Astrocyte of the cerebellum (primary cell): ENCODE measurements at regions not wholly inside any gene's neighbourhood (a gene's known extent, or its start where the extent isn't known, plus 50 kb on each side); places are given as distances from the start of the nearest gene placed in this dataset.

ENCODE experiments used
- DNase-seq: peaks from one replicate; pipeline ENCODE4 v3.0.0-alpha.2; 2011; ENCODE audit warnings: low read depth
- H3K4me3 ChIP-seq: 2 replicates; pipeline ENCODE4 v1.5.1; 2011; ENCODE audit warnings: mild to moderate bottlenecking, low read depth, low read length, moderate library complexity
- in situ Hi-C: cut with HindIII; loops from 2 replicates; pipeline ENCODE4 v1.10.0; 2017; ENCODE audit warnings: low sequenced_read_pairs
- TF ChIP-seq, protein P1 (sequence below): IDR thresholded peaks from 2 replicates; pipeline ENCODE4 v1.5.1; 2012; ENCODE audit warnings: low read length, low read depth, moderate library complexity, mild to moderate bottlenecking; ENCODE audit errors: missing control alignments

GRCh38 chr10:128314686-128315085, 188.5 kb upstream of the MKI67 start:
- no peak overlapping the region for H3K4me3 ChIP-seq
- no peak for DNase-seq
- in situ Hi-C loops, result no loop called here
- TF ChIP-seq, protein P1, sequence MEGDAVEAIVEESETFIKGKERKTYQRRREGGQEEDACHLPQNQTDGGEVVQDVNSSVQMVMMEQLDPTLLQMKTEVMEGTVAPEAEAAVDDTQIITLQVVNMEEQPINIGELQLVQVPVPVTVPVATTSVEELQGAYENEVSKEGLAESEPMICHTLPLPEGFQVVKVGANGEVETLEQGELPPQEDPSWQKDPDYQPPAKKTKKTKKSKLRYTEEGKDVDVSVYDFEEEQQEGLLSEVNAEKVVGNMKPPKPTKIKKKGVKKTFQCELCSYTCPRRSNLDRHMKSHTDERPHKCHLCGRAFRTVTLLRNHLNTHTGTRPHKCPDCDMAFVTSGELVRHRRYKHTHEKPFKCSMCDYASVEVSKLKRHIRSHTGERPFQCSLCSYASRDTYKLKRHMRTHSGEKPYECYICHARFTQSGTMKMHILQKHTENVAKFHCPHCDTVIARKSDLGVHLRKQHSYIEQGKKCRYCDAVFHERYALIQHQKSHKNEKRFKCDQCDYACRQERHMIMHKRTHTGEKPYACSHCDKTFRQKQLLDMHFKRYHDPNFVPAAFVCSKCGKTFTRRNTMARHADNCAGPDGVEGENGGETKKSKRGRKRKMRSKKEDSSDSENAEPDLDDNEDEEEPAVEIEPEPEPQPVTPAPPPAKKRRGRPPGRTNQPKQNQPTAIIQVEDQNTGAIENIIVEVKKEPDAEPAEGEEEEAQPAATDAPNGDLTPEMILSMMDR, result no peak

DNA sequence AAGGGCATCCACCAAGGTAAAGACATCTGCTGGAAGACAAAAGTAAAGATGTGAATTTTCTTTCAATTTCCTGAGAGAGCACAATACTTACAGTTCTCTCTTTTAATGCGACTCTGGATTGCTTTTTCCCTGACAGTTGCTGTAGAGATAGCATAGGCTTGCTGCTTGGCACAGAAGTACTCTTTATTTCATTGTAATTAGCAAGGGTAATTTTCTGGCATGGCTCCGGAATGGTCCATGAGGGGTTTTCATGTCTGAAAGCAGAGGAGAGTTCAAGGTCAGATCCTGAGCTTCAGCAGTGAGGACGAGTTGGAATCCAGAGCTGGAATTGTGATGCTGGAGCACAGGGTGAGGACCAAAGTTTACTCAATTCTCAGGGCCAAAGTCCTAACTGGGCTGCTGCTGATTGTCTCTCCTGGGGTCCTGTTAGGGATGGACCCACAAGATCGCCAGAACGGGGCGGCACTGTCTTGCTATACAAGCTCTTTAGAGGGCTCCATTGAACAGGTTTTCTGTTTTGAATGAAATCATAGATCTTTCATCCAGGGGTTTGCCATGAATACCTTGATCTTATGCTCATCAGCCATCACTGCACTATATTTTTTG, 190.0 kb upstream of the MKI67 start:
- in situ Hi-C loops, result no loop called here

DNA sequence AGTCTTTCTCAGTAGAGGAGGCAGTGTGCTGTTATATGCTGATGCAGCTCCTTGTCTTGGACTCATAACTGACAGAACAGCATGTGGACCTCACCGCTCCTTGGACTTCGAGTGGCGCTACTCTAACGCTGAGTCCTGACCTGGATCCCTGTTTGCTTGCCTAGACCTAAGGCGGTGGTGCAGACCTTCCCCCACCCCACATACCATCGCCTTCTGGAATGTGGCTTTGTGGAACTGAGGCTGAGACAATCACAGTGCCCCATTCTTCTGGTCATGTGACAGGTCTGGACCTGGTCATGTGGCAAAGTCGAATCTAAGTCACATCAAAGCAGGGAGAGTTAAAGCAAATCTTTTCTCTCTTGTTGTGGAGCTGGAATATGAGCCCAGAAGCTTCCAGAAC, 190.7 kb upstream of the MKI67 start:
- in situ Hi-C loops, result no loop called here
- DNase-seq, result no peak
- no peak overlapping the region for H3K4me3 ChIP-seq
- TF ChIP-seq, protein P1, result no peak

More for the DNA sequence above, 190.0 kb upstream of the MKI67 start:
- no peak for DNase-seq
- H3K4me3 ChIP-seq, result no peak overlapping the region
- TF ChIP-seq, protein P1, result no peak

DNA sequence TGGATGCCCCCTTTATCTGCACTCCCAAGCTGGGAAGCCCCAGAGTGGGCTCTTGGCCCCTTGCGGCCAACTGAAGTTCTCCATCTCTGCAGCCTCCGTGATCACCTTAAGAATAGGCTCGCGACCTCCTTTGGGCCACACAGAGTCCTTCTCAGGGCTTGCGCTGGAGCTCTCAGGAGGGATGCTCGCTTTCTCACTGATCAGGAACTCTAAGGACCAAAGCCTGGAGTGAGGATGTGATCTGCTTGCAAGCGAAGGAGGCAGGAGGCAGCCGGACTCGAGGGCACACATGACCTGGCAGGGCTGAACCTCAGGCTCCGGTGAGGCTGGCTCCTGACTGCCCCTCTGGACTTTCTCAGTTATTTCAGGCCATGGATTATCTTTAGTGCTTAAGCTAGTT, 192.1 kb upstream of the MKI67 start:
- H3K4me3 ChIP-seq, result no peak overlapping the region
- in situ Hi-C loops, result no loop called here
- DNase-seq, result no peak
- TF ChIP-seq, protein P1, result no peak

- TF ChIP-seq, protein P1, result no peak
- in situ Hi-C loops, result no loop called here
- no peak for DNase-seq
Observed at GRCh38 chr10:128318913-128319312, 192.7 kb upstream of the MKI67 start.

GRCh38 chr10:128322106-128322505, 195.9 kb upstream of the MKI67 start:
- TF ChIP-seq, protein P1, result no peak
- no peak overlapping the region for H3K4me3 ChIP-seq
- DNase-seq, result no peak
- in situ Hi-C loops, result no loop called here

More at GRCh38 chr10:128318913-128319312, 192.7 kb upstream of the MKI67 start:
- H3K4me3 ChIP-seq, result no peak overlapping the region
